K562 (cell line): ENCODE measurements at regions not wholly inside any gene's neighbourhood (a gene's known extent, or its start where the extent isn't known, plus 50 kb on each side); places are given as distances from the start of the nearest gene placed in this dataset.

Experiments used
- BCL6 ChIP-seq: fragments of 250-450 bp; sonication (Bioruptor Pico); IDR thresholded peaks from 2 replicates; pipeline ENCODE4 v1.4.0; 2020
- CREM ChIP-seq: IDR thresholded peaks from 2 replicates; pipeline ENCODE4 v1.6.1; 2014; ENCODE audit warnings: antibody characterized with exemption, low read depth
- DPF2 ChIP-seq: fragments of 450-650 bp; IDR thresholded peaks from 2 replicates; pipeline ENCODE4 v1.6.1; 2016
- ETV5 ChIP-seq: sonication (generic); formaldehyde crosslinking; IDR thresholded peaks from 2 replicates; pipeline ENCODE4 v1.4.0; 2020; ENCODE audit warnings: low read depth, mild to moderate bottlenecking, missing genetic modification reagents
- GATA2 ChIP-seq: sonication (generic); formaldehyde crosslinking; IDR thresholded peaks from 2 replicates; pipeline ENCODE4 v1.4.0; 2020; ENCODE audit warnings: mild to moderate bottlenecking, missing genetic modification reagents
- JUN ChIP-seq, 2 experiments: sonication (generic) in 1 of 2; formaldehyde crosslinking in 1 of 2; IDR thresholded peaks; 2 replicates each; pipeline versions ENCODE4 v1.6.1 to v1.8.0; 2012 to 2022; ENCODE audit warnings: borderline replicate concordance in 2 of 2, mild to moderate bottlenecking in 2 of 2, improper control_type of control experiment in 1 of 2, low read depth in 1 of 2, low read length in 1 of 2, missing genetic modification reagents in 1 of 2
- KLF10 ChIP-seq: fragments of 250-450 bp; sonication (Bioruptor Pico); IDR thresholded peaks from 2 replicates; pipeline ENCODE4 v1.6.1; 2021; ENCODE audit warnings: matching md5 sums
- MAZ ChIP-seq, 2 experiments: fragments of 450-650 bp in 1 of 2; sonication (generic) in 1 of 2; formaldehyde crosslinking; IDR thresholded peaks in 1 of 2; conservative IDR thresholded peaks in 1 of 2; 2 replicates each; pipeline versions ENCODE4 v1.4.0 to v1.5.0; 2020; ENCODE audit warnings: mild to moderate bottlenecking in 1 of 2, missing genetic modification reagents in 1 of 2
- NCOR1 ChIP-seq: fragments of 450-650 bp; IDR thresholded peaks from 2 replicates; pipeline ENCODE4 v1.6.1; 2016; ENCODE audit warnings: mild to moderate bottlenecking, moderate library complexity
- NR2C1 ChIP-seq, 2 experiments: fragments of 450-650 bp; IDR thresholded peaks; 2 replicates each; pipeline ENCODE4 v1.6.1; 2017; ENCODE audit warnings: mild to moderate bottlenecking in 2 of 2, antibody characterized with exemption in 1 of 2, inconsistent platforms in 1 of 2, missing compliant biosample characterization in 1 of 2, missing genetic modification characterization in 1 of 2
- PCBP1 ChIP-seq: fragments of 200-400 bp; formaldehyde crosslinking; IDR thresholded peaks from 2 replicates; pipeline ENCODE4 v1.6.1; 2018; ENCODE audit warnings: mild to moderate bottlenecking, low read depth, low read length; ENCODE audit not compliant: poor library complexity, severe bottlenecking
- RCOR1 ChIP-seq, 2 experiments: IDR thresholded peaks; 2 replicates each; pipeline ENCODE4 v1.6.1; 2012; ENCODE audit warnings: low read depth in 2 of 2, low read length in 2 of 2, borderline replicate concordance in 1 of 2, improper control_type of control experiment in 1 of 2
- SMARCA4 ChIP-seq: fragments of 450-650 bp; IDR thresholded peaks from 2 replicates; pipeline ENCODE4 v1.6.1; 2016
- SMARCE1 ChIP-seq: fragments of 450-650 bp; IDR thresholded peaks from 2 replicates; pipeline ENCODE4 v1.7.1; 2016; ENCODE audit warnings: mild to moderate bottlenecking
- TEAD1 ChIP-seq, 2 experiments: fragments of 450-650 bp in 1 of 2; sonication (generic) in 1 of 2; formaldehyde crosslinking; IDR thresholded peaks; 2 replicates each; pipeline versions ENCODE4 v1.4.0 to v1.8.0; 2020 to 2022; ENCODE audit warnings: mild to moderate bottlenecking in 2 of 2, missing genetic modification reagents in 1 of 2
- TRIM24 ChIP-seq, 2 experiments: fragments of 450-650 bp; IDR thresholded peaks; 2 replicates each; pipeline ENCODE4 v1.6.1; 2016
- ZKSCAN3 ChIP-seq: fragments of 250-450 bp; sonication (Bioruptor Pico); IDR thresholded peaks from 2 replicates; pipeline ENCODE4 v1.4.0; 2020
- TF ChIP-seq, protein P1 (sequence below): fragments of 450-650 bp; IDR thresholded peaks from 2 replicates; pipeline ENCODE4 v1.6.1; 2017; ENCODE audit warnings: antibody characterized with exemption
- TF ChIP-seq, protein P2 (sequence below): sonication (generic); formaldehyde crosslinking; IDR thresholded peaks from 2 replicates; pipeline ENCODE4 v1.8.0; 2023; ENCODE audit warnings: missing genetic modification reagents, mild to moderate bottlenecking, borderline replicate concordance
- TF ChIP-seq, protein P3 (sequence below): sonication (generic); formaldehyde crosslinking; IDR thresholded peaks from 2 replicates; pipeline ENCODE4 v1.9.0; 2022; ENCODE audit warnings: mild to moderate bottlenecking, missing genetic modification reagents
- TF ChIP-seq, protein P4 (sequence below), 2 experiments: fragments of 250-450 bp in 1 of 2; fragments of 450-650 bp in 1 of 2; sonication (Bioruptor Pico) in 1 of 2; IDR thresholded peaks; 2 replicates each; pipeline versions ENCODE4 v1.6.1 to v1.8.0; 2016 to 2021; ENCODE audit warnings: mild to moderate bottlenecking in 2 of 2, moderate library complexity in 2 of 2, missing compliant biosample characterization in 1 of 2, missing genetic modification characterization in 1 of 2

DNA sequence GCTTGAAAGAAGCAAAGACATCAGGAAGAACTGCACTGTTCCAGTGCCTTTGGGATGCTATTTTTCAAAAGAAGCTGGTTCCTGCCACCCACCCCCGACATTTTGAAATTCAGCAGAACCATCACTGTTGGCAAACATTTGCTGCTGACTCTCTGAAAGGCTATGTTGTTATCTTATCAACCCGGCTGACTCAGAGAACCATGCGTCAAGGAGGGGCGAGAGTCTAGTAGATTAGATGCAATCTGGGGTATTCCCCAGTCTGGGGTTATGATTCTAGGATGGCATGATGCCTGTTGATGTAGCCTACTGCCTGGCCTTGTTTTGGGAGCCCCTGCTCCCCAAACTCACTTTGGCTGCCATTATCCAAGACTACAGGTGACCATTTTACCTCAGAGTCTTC lies 267.8 kb upstream of the RUNX1 start (continued):
- TF ChIP-seq, protein P1, sequence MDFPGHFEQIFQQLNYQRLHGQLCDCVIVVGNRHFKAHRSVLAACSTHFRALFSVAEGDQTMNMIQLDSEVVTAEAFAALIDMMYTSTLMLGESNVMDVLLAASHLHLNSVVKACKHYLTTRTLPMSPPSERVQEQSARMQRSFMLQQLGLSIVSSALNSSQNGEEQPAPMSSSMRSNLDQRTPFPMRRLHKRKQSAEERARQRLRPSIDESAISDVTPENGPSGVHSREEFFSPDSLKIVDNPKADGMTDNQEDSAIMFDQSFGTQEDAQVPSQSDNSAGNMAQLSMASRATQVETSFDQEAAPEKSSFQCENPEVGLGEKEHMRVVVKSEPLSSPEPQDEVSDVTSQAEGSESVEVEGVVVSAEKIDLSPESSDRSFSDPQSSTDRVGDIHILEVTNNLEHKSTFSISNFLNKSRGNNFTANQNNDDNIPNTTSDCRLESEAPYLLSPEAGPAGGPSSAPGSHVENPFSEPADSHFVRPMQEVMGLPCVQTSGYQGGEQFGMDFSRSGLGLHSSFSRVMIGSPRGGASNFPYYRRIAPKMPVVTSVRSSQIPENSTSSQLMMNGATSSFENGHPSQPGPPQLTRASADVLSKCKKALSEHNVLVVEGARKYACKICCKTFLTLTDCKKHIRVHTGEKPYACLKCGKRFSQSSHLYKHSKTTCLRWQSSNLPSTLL, result no peak
- TF ChIP-seq MAZ (CRISPR knock-in tag; conservative IDR thresholded peaks at IDR 0.05 in 1 of 2, IDR thresholded peaks at IDR 0.05 in 1 of 2) (0 out of 4 replicates have a peak, but pooled peaks of 1 of the 2 experiments have one; percentile 41), SMARCE1 (peak; percentile 79; the same call in 1 of the 2 replicates), TEAD1 (CRISPR knock-in tag; IDR thresholded peaks at IDR 0.05) (peak in 1 of 2 experiments; percentile 53; a peak in 1 of 4 replicates), GATA2 (CRISPR knock-in tag) (peak; percentile 40; the same call in 1 of the 2 replicates), CREM (peak; percentile 70), PCBP1 (no peak), TRIM24 (IDR thresholded peaks at IDR 0.05) (peak in 1 of 2 experiments; percentile 48; a peak in 1 of 4 replicates), ZKSCAN3 (CRISPR knock-in tag) (no peak), ETV5 (CRISPR knock-in tag) (no peak), NCOR1 (0 out of 2 replicates have a peak, but pooled peaks have one; percentile 16), DPF2 (peak; percentile 67; the same call in 1 of the 2 replicates), JUN (IDR thresholded peaks at IDR 0.05; ENCODE audit: borderline replicate concordance, low read depth, low read length) (peak; percentile 78; the same call in 1 of the 2 replicates), JUN (CRISPR knock-in tag; IDR thresholded peaks at IDR 0.05; ENCODE audit: borderline replicate concordance) (no peak), RCOR1 (IDR thresholded peaks at IDR 0.05; ENCODE audit: borderline replicate concordance in 1 of 2, low read depth in 2 of 2, low read length in 2 of 2) (peak in 1 of 2 experiments; percentile 69; a peak in 2 of 4 replicates), KLF10 (CRISPR knock-in tag) (no peak), SMARCA4 (peak; percentile 78; the same call in 1 of the 2 replicates), BCL6 (CRISPR knock-in tag) (no peak), NR2C1 (IDR thresholded peaks at IDR 0.05) (no peak), NR2C1 (tag; IDR thresholded peaks at IDR 0.05) (no peak)
- TF ChIP-seq, protein P2, sequence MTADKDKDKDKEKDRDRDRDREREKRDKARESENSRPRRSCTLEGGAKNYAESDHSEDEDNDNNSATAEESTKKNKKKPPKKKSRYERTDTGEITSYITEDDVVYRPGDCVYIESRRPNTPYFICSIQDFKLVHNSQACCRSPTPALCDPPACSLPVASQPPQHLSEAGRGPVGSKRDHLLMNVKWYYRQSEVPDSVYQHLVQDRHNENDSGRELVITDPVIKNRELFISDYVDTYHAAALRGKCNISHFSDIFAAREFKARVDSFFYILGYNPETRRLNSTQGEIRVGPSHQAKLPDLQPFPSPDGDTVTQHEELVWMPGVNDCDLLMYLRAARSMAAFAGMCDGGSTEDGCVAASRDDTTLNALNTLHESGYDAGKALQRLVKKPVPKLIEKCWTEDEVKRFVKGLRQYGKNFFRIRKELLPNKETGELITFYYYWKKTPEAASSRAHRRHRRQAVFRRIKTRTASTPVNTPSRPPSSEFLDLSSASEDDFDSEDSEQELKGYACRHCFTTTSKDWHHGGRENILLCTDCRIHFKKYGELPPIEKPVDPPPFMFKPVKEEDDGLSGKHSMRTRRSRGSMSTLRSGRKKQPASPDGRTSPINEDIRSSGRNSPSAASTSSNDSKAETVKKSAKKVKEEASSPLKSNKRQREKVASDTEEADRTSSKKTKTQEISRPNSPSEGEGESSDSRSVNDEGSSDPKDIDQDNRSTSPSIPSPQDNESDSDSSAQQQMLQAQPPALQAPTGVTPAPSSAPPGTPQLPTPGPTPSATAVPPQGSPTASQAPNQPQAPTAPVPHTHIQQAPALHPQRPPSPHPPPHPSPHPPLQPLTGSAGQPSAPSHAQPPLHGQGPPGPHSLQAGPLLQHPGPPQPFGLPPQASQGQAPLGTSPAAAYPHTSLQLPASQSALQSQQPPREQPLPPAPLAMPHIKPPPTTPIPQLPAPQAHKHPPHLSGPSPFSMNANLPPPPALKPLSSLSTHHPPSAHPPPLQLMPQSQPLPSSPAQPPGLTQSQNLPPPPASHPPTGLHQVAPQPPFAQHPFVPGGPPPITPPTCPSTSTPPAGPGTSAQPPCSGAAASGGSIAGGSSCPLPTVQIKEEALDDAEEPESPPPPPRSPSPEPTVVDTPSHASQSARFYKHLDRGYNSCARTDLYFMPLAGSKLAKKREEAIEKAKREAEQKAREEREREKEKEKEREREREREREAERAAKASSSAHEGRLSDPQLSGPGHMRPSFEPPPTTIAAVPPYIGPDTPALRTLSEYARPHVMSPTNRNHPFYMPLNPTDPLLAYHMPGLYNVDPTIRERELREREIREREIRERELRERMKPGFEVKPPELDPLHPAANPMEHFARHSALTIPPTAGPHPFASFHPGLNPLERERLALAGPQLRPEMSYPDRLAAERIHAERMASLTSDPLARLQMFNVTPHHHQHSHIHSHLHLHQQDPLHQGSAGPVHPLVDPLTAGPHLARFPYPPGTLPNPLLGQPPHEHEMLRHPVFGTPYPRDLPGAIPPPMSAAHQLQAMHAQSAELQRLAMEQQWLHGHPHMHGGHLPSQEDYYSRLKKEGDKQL (CRISPR knock-in tag), result no peak
- TF ChIP-seq, protein P3, sequence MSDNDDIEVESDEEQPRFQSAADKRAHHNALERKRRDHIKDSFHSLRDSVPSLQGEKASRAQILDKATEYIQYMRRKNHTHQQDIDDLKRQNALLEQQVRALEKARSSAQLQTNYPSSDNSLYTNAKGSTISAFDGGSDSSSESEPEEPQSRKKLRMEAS (CRISPR knock-in tag), result no peak
- TF ChIP-seq, protein P4, sequence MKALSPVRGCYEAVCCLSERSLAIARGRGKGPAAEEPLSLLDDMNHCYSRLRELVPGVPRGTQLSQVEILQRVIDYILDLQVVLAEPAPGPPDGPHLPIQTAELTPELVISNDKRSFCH (CRISPR knock-in tag; IDR thresholded peaks at IDR 0.05), result no peak
- TF ChIP-seq, protein P4 (tag; IDR thresholded peaks at IDR 0.05), result peak; percentile 40; the same call in 1 of the 2 replicates
